ENCODE measurements at regions not wholly inside any gene's neighbourhood (a gene's known extent, or its start where the extent isn't known, plus 50 kb on each side); places are given as distances from the start of the nearest gene placed in this dataset.
"Not testable (repeated sequence)": the region's sequence is repeated elsewhere in the genome, so short reads cannot be mapped to it uniquely, and the experiment has no call there.

- no peak overlapping the region for H2AK5ac ChIP-seq (ENCODE audit: insufficient read length, low read length)
- no CpG with 5 or more reads among the region's 3 CpGs for WGBS (ENCODE audit: extremely low coverage, insufficient read length, low lambda C conversion rate)
- no peak overlapping the region for H3K4me2 ChIP-seq (ENCODE audit: insufficient read depth, insufficient read length, low read length)
- H3K23ac ChIP-seq (ENCODE audit: insufficient read length, low read depth, low read length), result no peak overlapping the region
- H2BK120ac ChIP-seq (ENCODE audit: low read depth, low read length, poor library complexity, severe bottlenecking), result no peak overlapping the region
- Mint-ChIP-seq H3K9me3 (no peaks in the 10 kb centered on the region), H3K4me1 (peaks cover 3% of the 10 kb centered on the region in 2 experiments), H3K36me3 (ENCODE audit: insufficient read depth in 1 of 3, low read depth in 3 of 3) (no peaks in the 10 kb centered on the region), H3K27me3 (ENCODE audit: low read depth) (peaks cover 2% of the 10 kb centered on the region; the same call in 1 of the 2 replicates), H3K27ac (no peak overlapping the region), H3K4me3 (no peak overlapping the region)
- H3K79me2 ChIP-seq (ENCODE audit: insufficient read depth, low read length), result no peaks in the 10 kb centered on the region
- H2AFZ ChIP-seq (ENCODE audit: low read length), result no peak overlapping the region
- no peak overlapping the region for H3K4ac ChIP-seq (ENCODE audit: low read depth, low read length)
- no peak overlapping the region for H2BK12ac ChIP-seq (ENCODE audit: insufficient read length, low read depth, low read length)
- H2BK20ac ChIP-seq (ENCODE audit: low read depth, low read length, poor library complexity, severe bottlenecking), result no peak overlapping the region
- no peak for TF ChIP-seq CTCF (conservative IDR thresholded peaks at IDR 0.05)
- H3K9me3 ChIP-seq (ENCODE audit: control insufficient read depth, low read depth, low read length), result no peaks in the 10 kb centered on the region
- no peaks in the 10 kb centered on the region for H4K20me1 ChIP-seq (ENCODE audit: control insufficient read depth, insufficient read depth, insufficient read length)
- no peak overlapping the region for H2BK15ac ChIP-seq (ENCODE audit: low read depth, low read length)
- no peak overlapping the region for H4K91ac ChIP-seq (ENCODE audit: insufficient read length, low read depth, low read length)
- H3K9ac ChIP-seq (ENCODE audit: extremely low read depth, insufficient read length, low read length), result no peak overlapping the region
- H3K27me3 ChIP-seq (ENCODE audit: insufficient read depth, low read length), result no peaks in the 10 kb centered on the region
- no peak overlapping the region for H3T11ph ChIP-seq (ENCODE audit: low read length)
- H4K5ac ChIP-seq (ENCODE audit: insufficient read length, low read depth, low read length), result no peak overlapping the region
- H3K27ac ChIP-seq (ENCODE audit: insufficient read length, low read depth, low read length), result no peak overlapping the region
- no peak overlapping the region for H2BK5ac ChIP-seq (ENCODE audit: insufficient read length, low read length)
- no peak overlapping the region for H3K14ac ChIP-seq (ENCODE audit: insufficient read depth, low read length)
- DNase-seq, result no peak
- no peaks in the 10 kb centered on the region for H3K23me2 ChIP-seq (ENCODE audit: insufficient read length, low read depth, low read length, poor library complexity, severe bottlenecking)
- H4K8ac ChIP-seq (replicated peaks; ENCODE audit: insufficient read length, low read depth, low read length), result no peak overlapping the region
- H3K18ac ChIP-seq (ENCODE audit: insufficient read length, low read depth, low read length), result no peak overlapping the region
- no peaks in the 10 kb centered on the region for H3K4me1 ChIP-seq (ENCODE audit: insufficient read depth, low read length)
- H3K56ac ChIP-seq (ENCODE audit: insufficient read length, low read depth, low read length), result no peak overlapping the region
- no peaks in the 10 kb centered on the region for H3K79me1 ChIP-seq (ENCODE audit: insufficient read depth, low read depth, low read length, poor library complexity, severe bottlenecking)
These were observed 163.3 kb upstream of the CDH7 start for GRCh38 chr18:65587491-65587890.

DNA sequence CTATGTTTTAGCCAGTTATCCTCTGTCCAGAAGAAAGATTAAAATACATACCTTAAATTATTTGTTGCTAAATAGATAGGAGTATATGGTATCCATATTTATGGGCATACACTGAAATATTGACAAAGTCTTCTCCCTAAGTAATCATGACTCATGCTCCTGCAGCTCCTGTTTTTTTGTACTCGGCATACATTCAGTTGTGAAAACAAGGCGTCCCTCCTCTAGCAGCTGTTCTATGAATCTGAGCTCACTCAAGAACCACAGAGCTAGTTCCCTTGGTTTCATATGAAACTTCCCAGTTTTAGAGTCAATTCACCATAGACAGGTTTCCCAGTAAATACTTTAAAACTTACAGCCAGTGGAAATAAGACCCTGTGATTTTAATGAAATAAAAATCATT, 168.7 kb upstream of the CDH7 start:
- H3K18ac ChIP-seq (ENCODE audit: insufficient read length, low read depth, low read length); H3T11ph ChIP-seq (ENCODE audit: low read length); H3K4me2 ChIP-seq (ENCODE audit: insufficient read depth, insufficient read length, low read length); H3K4me3 Mint-ChIP-seq; H3K79me2 ChIP-seq (ENCODE audit: insufficient read depth, low read length); H2BK20ac ChIP-seq (ENCODE audit: low read depth, low read length, poor library complexity, severe bottlenecking); H2AK5ac ChIP-seq (ENCODE audit: insufficient read length, low read length); H3K9ac ChIP-seq (ENCODE audit: extremely low read depth, insufficient read length, low read length); H3K79me1 ChIP-seq (ENCODE audit: insufficient read depth, low read depth, low read length, poor library complexity, severe bottlenecking); H3K23me2 ChIP-seq (ENCODE audit: insufficient read length, low read depth, low read length, poor library complexity, severe bottlenecking); H4K20me1 ChIP-seq (ENCODE audit: control insufficient read depth, insufficient read depth, insufficient read length); H3K27me3 Mint-ChIP-seq (ENCODE audit: low read depth); H3K4me1 Mint-ChIP-seq; H3K23ac ChIP-seq (ENCODE audit: insufficient read length, low read depth, low read length); H3K27ac ChIP-seq (ENCODE audit: insufficient read length, low read depth, low read length); H2AFZ ChIP-seq (ENCODE audit: low read length); H3K9me3 Mint-ChIP-seq; H3K27me3 ChIP-seq (ENCODE audit: insufficient read depth, low read length); H3K9me3 ChIP-seq (ENCODE audit: control insufficient read depth, low read depth, low read length); H3K36me3 Mint-ChIP-seq (ENCODE audit: insufficient read depth in 1 of 3, low read depth in 3 of 3); H2BK5ac ChIP-seq (ENCODE audit: insufficient read length, low read length); H3K14ac ChIP-seq (ENCODE audit: insufficient read depth, low read length); H4K8ac ChIP-seq (replicated peaks; ENCODE audit: insufficient read length, low read depth, low read length); H3K4ac ChIP-seq (ENCODE audit: low read depth, low read length); H3K4me1 ChIP-seq (ENCODE audit: insufficient read depth, low read length); H2BK15ac ChIP-seq (ENCODE audit: low read depth, low read length); H4K5ac ChIP-seq (ENCODE audit: insufficient read length, low read depth, low read length); DNase-seq; H2BK12ac ChIP-seq (ENCODE audit: insufficient read length, low read depth, low read length); H4K91ac ChIP-seq (ENCODE audit: insufficient read length, low read depth, low read length); H3K27ac Mint-ChIP-seq; H2BK120ac ChIP-seq (ENCODE audit: low read depth, low read length, poor library complexity, severe bottlenecking); H3K56ac ChIP-seq (ENCODE audit: insufficient read length, low read depth, low read length): not testable (repeated sequence)
- WGBS (ENCODE audit: extremely low coverage, insufficient read length, low lambda C conversion rate), result no CpG with 5 or more reads among the region's 2 CpGs
